Loucy (cell line): ENCODE measurements at regions not wholly inside any gene's neighbourhood (a gene's known extent, or its start where the extent isn't known, plus 50 kb on each side); places are given as distances from the start of the nearest gene placed in this dataset.

Experiments
- H2AFZ ChIP-seq: fragments of 200-600 bp; sonication (generic); 2 replicates; pipeline ENCODE4 v1.6.0; 2016; ENCODE audit warnings: antibody characterized with exemption, mild to moderate bottlenecking, low read length, moderate library complexity
- H3F3A ChIP-seq: fragments of 200-600 bp; 2 replicates; pipeline ENCODE4 v1.6.0; 2016; ENCODE audit warnings: antibody characterized with exemption, low read depth, mild to moderate bottlenecking
- H3K27me3 ChIP-seq: fragments of 200-600 bp; sonication (generic); 2 replicates; pipeline ENCODE4 v1.6.1; 2014; ENCODE audit warnings: low read length, mild to moderate bottlenecking; ENCODE audit not compliant: insufficient read depth, poor library complexity, severe bottlenecking
- H3K36me3 ChIP-seq: fragments of 200-600 bp; sonication (generic); 2 replicates; pipeline ENCODE4 v1.6.1; 2016; ENCODE audit warnings: low read length; ENCODE audit not compliant: insufficient read depth
- H3K4me1 ChIP-seq: fragments of 200-600 bp; sonication (generic); 2 replicates; pipeline ENCODE4 v1.5.1; 2014; ENCODE audit warnings: low read length, mild to moderate bottlenecking; ENCODE audit not compliant: insufficient read depth, poor library complexity, severe bottlenecking
- H3K4me2 ChIP-seq: fragments of 200-600 bp; sonication (generic); 2 replicates; pipeline ENCODE4 v1.6.0; 2014; ENCODE audit warnings: antibody characterized with exemption, low read length, low read depth, mild to moderate bottlenecking; ENCODE audit not compliant: poor library complexity, severe bottlenecking
- H3K4me3 ChIP-seq: fragments of 200-600 bp; sonication (generic); 2 replicates; pipeline ENCODE4 v1.5.1; 2014; ENCODE audit warnings: low read length, mild to moderate bottlenecking, mixed read lengths; ENCODE audit not compliant: poor library complexity, severe bottlenecking
- H3K79me2 ChIP-seq: fragments of 200-600 bp; sonication (generic); 2 replicates; pipeline ENCODE4 v1.6.1; 2014; ENCODE audit warnings: low read length; ENCODE audit not compliant: insufficient read depth
- H3K9ac ChIP-seq: fragments of 200-600 bp; sonication (generic); 2 replicates; pipeline ENCODE4 v1.6.0; 2014; ENCODE audit warnings: mild to moderate bottlenecking, low read depth, low read length, moderate library complexity; ENCODE audit not compliant: poor library complexity, severe bottlenecking
- H3K9me2 ChIP-seq: fragments of 200-600 bp; sonication (generic); replicated peaks from 2 replicates; pipeline ENCODE4 v1.6.1; 2016; ENCODE audit warnings: low read depth, low read length, mixed read lengths
- H3K9me3 ChIP-seq: fragments of 200-600 bp; sonication (generic); 2 replicates; pipeline ENCODE4 v1.6.1; 2014; ENCODE audit warnings: mild to moderate bottlenecking, antibody characterized with exemption, low read length, low read depth; ENCODE audit not compliant: insufficient read depth
- H4K20me1 ChIP-seq: fragments of 200-600 bp; sonication (generic); 2 replicates; pipeline ENCODE4 v1.6.0; 2014; ENCODE audit warnings: antibody characterized with exemption, low read length, mild to moderate bottlenecking; ENCODE audit not compliant: insufficient read depth, poor library complexity, severe bottlenecking
- CTCF ChIP-seq: fragments of 200-600 bp; sonication (generic); conservative IDR thresholded peaks from 2 replicates; pipeline ENCODE4 v1.5.1; 2014; ENCODE audit warnings: mild to moderate bottlenecking, antibody characterized with exemption, low read length
- EZH2phosphoT487 ChIP-seq: fragments of 200-600 bp; IDR thresholded peaks from 2 replicates; pipeline ENCODE4 v1.6.1; 2018; ENCODE audit warnings: antibody characterized with exemption, mild to moderate bottlenecking, moderate library complexity, borderline replicate concordance

GRCh38 chr4:137363496-137363895, 168.8 kb downstream of the PCDH18 start:
- H3K4me1 ChIP-seq, result no peaks in the 10 kb centered on the region
- H3K4me3 ChIP-seq, result no peak overlapping the region
- H3F3A ChIP-seq, result no peaks in the 10 kb centered on the region
- no peaks in the 10 kb centered on the region for H3K79me2 ChIP-seq
- no peak overlapping the region for H3K4me2 ChIP-seq
- H3K9ac ChIP-seq, result no peak overlapping the region
- H3K9me2 ChIP-seq, result no peaks in the 10 kb centered on the region
- no peaks in the 10 kb centered on the region for H3K36me3 ChIP-seq
- no peak for TF ChIP-seq EZH2phosphoT487
- TF ChIP-seq CTCF, result no peak
- no peak overlapping the region for H2AFZ ChIP-seq
- H4K20me1 ChIP-seq, result no peaks in the 10 kb centered on the region
- H3K27me3 ChIP-seq, result no peaks in the 10 kb centered on the region
- H3K9me3 ChIP-seq, result no peaks in the 10 kb centered on the region

GRCh38 chr4:137361756-137362470, 170.4 kb downstream of the PCDH18 start:
- H4K20me1 ChIP-seq, result no peaks in the 10 kb centered on the region
- TF ChIP-seq CTCF, result no peak
- no peak for TF ChIP-seq EZH2phosphoT487
- H2AFZ ChIP-seq, result no peak overlapping the region
- H3K79me2 ChIP-seq, result no peaks in the 10 kb centered on the region
- H3K4me3 ChIP-seq, result no peak overlapping the region
- no peak overlapping the region for H3K4me2 ChIP-seq
- no peaks in the 10 kb centered on the region for H3K27me3 ChIP-seq
- no peaks in the 10 kb centered on the region for H3K4me1 ChIP-seq
- no peak overlapping the region for H3K9ac ChIP-seq
- H3F3A ChIP-seq, result no peaks in the 10 kb centered on the region
- no peaks in the 10 kb centered on the region for H3K9me2 ChIP-seq
- H3K36me3 ChIP-seq, result no peaks in the 10 kb centered on the region
- H3K9me3 ChIP-seq, result no peaks in the 10 kb centered on the region

- Histone ChIP-seq H3K9me2 (no peaks in the 10 kb centered on the region), H3K4me2 (no peak overlapping the region), H4K20me1 (no peaks in the 10 kb centered on the region), H3K4me1 (no peaks in the 10 kb centered on the region), H3K36me3 (no peaks in the 10 kb centered on the region), H2AFZ (no peak overlapping the region), H3K27me3 (no peaks in the 10 kb centered on the region), H3K9me3 (no peaks in the 10 kb centered on the region), H3K9ac (no peak overlapping the region), H3F3A (no peaks in the 10 kb centered on the region), H3K79me2 (no peaks in the 10 kb centered on the region), H3K4me3 (no peak overlapping the region)
- no peak for TF ChIP-seq EZH2phosphoT487
- no peak for TF ChIP-seq CTCF
These were observed 171.5 kb downstream of the PCDH18 start for GRCh38 chr4:137360761-137361160.
